MG63 (cell line): ENCODE measurements at regions not wholly inside any gene's neighbourhood (a gene's known extent, or its start where the extent isn't known, plus 50 kb on each side); places are given as distances from the start of the nearest gene placed in this dataset.
"Not testable (repeated sequence)": the region's sequence is repeated elsewhere in the genome, so short reads cannot be mapped to it uniquely, and the experiment has no call there.

Experiments used
- DNase-seq: peaks from one replicate; pipeline ENCODE4 v3.0.0-alpha.2; 2020
- H3K27me3 ChIP-seq: fragments of 250-450 bp; sonication (Bioruptor Pico); 2 replicates; pipeline ENCODE4 v1.5.1; 2020; ENCODE audit warnings: mild to moderate bottlenecking, moderate library complexity
- H3K36me3 ChIP-seq: fragments of 250-450 bp; sonication (Bioruptor Pico); 2 replicates; pipeline ENCODE4 v1.5.1; 2020; ENCODE audit warnings: mild to moderate bottlenecking, moderate library complexity
- H3K4me3 ChIP-seq: fragments of 250-450 bp; sonication (Bioruptor Pico); 2 replicates; pipeline ENCODE4 v1.5.1; 2020; ENCODE audit warnings: mild to moderate bottlenecking, moderate library complexity
- H3K9me3 ChIP-seq: fragments of 250-450 bp; sonication (Bioruptor Pico); 2 replicates; pipeline ENCODE4 v1.5.1; 2020; ENCODE audit warnings: mild to moderate bottlenecking, moderate library complexity

DNA sequence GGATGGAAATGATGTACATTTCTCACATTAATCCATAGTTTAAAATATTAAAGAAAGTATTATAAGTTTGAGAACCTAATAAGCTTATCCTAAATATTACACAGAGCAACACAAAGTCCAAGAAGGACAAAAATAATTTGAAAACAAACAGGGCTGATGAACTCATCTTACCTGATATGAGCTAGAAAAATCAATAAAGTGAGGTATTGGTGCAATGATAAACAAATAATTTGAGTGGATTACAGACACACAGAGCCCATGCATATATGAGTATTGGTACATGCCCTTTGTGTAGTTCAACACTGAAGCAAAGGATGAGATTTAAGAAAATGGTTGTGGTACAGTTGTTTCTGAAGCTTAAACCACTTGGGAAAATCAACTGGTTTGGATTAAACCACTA lies 1139.0 kb downstream of the SUCLG1 start:
- Histone ChIP-seq H3K4me3 (no peak overlapping the region), H3K27me3 (no peaks in the 10 kb centered on the region), H3K36me3 (no peaks in the 10 kb centered on the region), H3K9me3 (no peaks in the 10 kb centered on the region)
- no peak for DNase-seq

DNA sequence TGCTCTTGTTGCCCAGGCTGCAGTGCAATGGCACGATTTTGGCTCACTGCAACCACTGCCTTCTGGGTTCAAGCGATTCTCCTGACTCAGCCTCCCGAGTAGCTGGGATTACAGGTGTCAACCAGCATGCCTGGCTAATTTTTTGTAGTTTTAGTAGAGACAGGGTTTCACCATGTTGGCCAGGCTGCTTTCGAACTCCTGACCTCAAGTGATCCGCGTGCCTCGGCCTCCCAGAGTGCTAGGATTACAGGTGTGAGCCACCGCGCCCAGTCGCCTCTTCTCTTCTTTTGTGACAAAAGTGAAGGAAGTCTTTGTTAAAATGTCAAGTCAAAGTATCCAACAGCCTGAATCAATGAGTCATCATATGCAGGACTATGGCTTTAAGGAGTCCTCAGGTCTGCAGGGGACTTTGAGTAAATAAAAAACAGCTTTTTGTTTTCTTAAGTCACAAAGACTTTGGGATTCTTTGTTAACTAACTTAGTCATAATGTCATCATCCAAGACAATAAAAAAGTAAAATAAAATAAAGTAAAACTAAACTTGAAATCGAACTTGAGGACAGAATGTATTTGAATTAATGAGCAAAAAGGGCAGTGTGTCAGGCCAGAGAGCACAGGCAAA lies 1153.2 kb downstream of the SUCLG1 start:
- H3K36me3 ChIP-seq = no peaks in the 10 kb centered on the region
- no peaks in the 10 kb centered on the region for H3K27me3 ChIP-seq
- no peak for DNase-seq
- no peaks in the 10 kb centered on the region for H3K9me3 ChIP-seq
- no peak overlapping the region for H3K4me3 ChIP-seq

DNA sequence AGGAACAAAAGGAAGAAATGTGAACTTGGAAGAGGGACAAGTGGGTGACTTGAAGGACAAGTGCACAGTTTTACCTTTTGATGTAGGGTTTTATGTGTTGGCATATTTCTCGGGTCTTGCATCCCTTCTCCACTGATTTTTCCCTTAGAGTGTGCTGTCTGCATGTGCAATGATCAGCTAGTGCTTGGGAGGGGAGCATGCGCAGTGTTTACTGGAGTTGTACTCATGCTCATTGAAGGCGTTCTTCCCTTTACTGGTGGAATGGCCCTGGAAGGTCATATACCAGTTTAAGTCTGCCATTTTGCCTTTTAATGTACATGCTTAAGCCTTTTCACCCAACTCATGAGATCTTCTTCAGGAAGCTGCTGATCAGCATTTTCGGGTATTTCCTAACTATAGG lies 1168.0 kb downstream of the SUCLG1 start:
- Histone ChIP-seq H3K9me3 (no peaks in the 10 kb centered on the region), H3K36me3 (no peaks in the 10 kb centered on the region), H3K27me3 (no peaks in the 10 kb centered on the region), H3K4me3 (no peak overlapping the region)
- no peak for DNase-seq

DNA sequence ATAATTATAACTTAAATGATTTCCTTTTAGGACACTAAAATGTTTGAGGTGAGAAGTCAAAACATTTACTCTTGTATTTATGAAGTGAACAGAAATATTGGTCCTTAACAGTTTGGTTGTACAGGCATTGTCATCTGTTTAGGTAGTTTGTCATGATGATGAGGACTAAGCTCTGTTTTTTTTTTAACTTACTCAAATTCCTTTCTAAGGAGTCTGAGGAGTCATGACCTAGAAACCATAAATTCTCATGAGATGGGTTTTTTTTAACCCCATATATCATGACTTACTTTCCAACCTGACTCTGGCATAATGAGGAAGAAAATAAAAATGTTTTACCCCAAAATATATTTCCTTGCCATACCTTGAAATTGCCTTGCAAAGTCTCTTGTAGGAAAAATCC lies 1176.2 kb downstream of the SUCLG1 start:
- Histone ChIP-seq H3K27me3 (no peaks in the 10 kb centered on the region), H3K36me3 (no peaks in the 10 kb centered on the region), H3K9me3 (no peaks in the 10 kb centered on the region), H3K4me3 (no peak overlapping the region)
- no peak for DNase-seq

DNA sequence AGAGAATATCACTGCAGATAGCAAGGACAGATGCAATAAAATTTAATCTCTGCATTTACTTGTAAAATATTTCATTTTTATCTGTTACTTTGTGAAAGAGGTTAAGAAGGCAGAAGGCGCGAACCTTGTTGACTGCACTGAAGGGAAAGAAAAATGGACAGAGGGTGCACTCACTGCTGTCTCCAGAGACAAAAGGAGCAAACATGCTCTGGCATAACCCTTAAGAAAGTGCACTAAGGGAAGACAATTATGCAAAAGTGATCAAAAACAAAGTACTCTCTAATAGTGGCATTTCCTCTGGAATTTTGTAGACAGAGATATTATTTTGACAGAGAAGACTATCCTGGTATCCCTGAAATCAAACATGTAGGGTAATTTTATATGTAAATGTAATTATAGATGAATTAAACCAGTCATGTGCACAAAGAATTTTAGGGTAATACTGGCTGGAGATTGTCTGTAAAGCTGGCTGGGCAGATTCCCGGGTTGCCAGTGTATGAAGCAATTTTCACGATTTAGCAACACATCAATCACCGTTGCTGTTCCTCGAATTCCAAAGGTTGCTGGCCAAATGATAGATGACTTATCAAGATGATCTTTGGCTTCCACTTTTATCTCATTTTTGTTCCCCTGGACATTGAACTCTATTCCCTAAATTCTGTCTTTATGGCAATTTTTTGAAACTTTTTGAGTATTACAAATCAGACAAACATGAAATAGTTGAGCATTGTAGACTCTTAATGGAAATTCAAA lies 1176.9 kb downstream of the SUCLG1 start:
- H3K27me3 ChIP-seq = no peaks in the 10 kb centered on the region
- no peaks in the 10 kb centered on the region for H3K36me3 ChIP-seq
- no peaks in the 10 kb centered on the region for H3K9me3 ChIP-seq
- DNase-seq = no peak
- no peak overlapping the region for H3K4me3 ChIP-seq

DNA sequence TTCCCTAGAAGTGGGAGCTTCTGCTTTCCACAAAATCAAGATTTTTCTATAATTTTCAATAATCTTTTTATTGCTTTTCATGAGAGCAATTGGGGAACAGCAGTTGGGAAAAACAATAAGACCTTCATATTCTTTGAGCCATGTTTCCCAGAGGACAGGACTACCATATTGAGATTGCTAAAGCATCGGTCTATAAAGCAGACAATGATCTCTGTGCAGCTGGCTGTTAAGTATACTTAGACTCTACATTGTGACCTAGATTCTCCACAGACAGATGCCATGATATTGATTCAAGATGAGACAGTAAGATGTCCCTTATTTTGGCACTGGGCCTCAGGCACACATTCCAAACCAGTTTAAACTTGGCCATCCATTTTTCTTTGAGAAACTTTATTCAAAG lies 1178.7 kb downstream of the SUCLG1 start:
- H3K27me3 ChIP-seq = no peaks in the 10 kb centered on the region
- H3K36me3 ChIP-seq = no peaks in the 10 kb centered on the region
- no peak overlapping the region for H3K4me3 ChIP-seq
- DNase-seq = no peak
- H3K9me3 ChIP-seq = no peaks in the 10 kb centered on the region

DNA sequence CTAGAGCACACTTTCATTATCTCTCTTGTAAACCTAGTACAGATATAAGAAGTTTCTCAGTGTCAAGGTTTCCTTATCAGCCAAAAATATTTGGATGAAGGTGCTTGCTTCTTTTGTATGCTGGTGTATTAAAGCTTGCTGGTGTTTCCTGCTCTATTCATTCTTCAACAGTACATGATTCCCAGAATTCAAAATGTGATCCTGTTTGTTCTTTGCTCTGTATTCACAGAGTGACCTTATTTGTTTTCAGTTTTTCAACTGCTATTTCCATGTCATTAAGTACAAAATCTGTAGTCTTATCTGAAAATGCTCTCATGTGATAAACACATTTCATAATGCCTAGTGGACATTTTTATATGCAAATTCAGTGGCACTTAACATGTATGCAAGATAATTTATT lies 1185.8 kb downstream of the SUCLG1 start:
- DNase-seq = no peak
- Histone ChIP-seq H3K9me3 (no peaks in the 10 kb centered on the region), H3K27me3 (no peaks in the 10 kb centered on the region), H3K4me3 (no peak overlapping the region), H3K36me3 (no peaks in the 10 kb centered on the region)

DNA sequence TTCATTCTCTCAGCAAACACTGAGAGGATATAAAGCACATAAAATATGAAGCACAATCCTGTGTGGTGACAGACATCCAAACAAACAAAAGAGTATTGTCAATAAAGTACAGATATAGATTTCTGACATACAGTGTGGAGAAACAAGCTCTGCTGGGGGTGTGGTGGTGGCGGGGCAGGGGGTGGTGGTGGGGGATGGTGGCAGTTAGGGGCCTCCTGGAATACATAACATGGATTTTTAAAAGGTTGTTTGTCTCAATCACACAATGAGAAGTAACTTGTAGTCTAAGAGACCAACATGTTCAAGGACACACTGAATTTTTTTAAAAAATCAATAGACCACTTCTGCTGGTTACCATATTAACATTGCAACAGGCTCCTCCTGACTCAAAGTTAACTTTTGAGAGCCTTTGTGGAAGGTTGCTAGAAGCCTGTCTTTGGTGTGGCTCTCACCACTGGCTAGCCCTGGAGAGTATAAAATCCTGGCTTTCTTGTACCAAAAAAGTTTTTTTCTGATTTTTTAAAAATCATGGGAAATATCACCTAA lies 1197.4 kb downstream of the SUCLG1 start:
- Histone ChIP-seq H3K4me3 (no peak overlapping the region), H3K36me3 (no peaks in the 10 kb centered on the region), H3K9me3 (no peaks in the 10 kb centered on the region), H3K27me3 (no peaks in the 10 kb centered on the region)
- DNase-seq = no peak

DNA sequence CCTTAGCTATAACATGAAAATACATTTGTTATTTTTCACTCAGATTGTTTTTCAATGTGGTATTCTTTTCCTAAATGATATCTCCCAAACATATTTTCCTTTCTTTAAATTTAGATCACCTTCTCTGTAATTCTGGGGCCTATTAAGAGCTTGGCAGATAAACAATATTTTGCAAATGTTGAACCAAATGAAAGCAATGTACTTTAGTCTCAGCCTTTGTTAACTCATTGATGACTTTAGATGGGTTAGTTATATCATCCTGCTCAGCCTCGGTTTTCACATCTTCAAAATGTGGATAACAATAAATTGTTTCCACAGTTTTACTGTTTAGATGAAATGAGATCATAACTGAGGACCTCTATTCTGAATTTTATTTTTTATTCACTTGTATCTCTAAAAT lies 1205.2 kb downstream of the SUCLG1 start:
- H3K4me3 ChIP-seq = no peak overlapping the region
- no peak for DNase-seq
- no peaks in the 10 kb centered on the region for H3K27me3 ChIP-seq
- H3K9me3 ChIP-seq = no peaks in the 10 kb centered on the region
- H3K36me3 ChIP-seq = no peaks in the 10 kb centered on the region

DNA sequence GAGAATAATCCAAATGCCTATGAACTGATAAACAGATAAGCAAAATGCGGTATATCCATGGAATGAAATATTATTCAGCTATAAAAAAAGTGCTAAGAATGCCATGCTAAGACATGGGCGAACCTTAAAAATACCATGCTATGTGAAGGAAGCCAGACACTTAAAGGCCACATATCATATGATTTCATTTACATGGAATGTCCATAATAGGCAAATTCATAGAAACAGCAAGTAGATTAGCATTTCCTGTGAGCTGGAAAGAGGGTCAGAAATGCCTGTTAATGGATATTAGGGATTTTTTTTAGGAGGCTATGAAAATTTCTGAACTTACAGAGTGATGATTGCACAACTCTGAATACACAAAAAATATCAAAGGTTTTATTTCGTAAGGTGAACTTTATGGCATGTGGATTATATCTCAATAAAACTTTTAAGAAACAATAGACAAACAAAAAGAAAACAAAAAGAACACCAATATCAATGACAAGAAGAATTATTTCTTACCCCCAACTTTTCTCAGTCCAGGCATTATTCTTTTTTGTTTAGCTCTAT lies 1207.7 kb downstream of the SUCLG1 start:
- no peaks in the 10 kb centered on the region for H3K27me3 ChIP-seq
- H3K36me3 ChIP-seq = no peaks in the 10 kb centered on the region
- H3K9me3 ChIP-seq = no peaks in the 10 kb centered on the region
- H3K4me3 ChIP-seq = no peak overlapping the region
- no peak for DNase-seq

DNA sequence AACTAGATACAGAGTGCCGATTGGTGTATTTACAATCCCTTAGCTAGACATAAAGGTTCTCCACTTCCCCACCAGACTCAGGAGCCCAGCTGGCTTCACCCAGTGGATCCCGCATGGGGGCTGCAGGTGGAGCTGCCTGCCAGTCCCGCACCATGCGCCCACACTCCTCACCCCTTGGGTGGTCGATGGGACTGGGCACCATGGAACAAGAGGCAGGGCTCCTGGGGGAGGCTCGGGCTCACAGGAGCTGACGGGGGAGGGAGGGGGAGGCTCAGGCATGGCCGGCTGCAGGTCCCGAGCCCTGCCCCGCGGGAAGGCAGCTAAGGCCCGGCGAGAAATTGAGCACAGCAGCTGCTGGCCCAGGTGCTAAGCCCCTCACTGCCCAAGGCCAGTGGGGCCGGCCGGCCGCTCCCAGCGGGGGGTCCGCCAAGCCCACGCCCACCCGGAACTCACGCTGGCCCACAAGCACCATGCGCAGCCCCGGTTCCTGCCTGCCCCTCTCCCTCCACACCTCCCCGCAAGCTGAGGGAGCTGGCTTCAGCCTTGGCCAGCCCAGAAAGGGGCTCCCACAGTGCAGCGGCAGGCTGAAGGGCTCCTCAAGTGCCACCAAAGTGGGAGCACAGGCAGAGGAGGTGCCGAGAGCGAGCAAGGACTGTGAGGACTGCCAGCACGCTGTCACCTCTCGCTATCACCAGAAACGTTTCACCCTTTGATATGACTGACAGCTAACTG lies 1213.1 kb downstream of the SUCLG1 start:
- not testable (repeated sequence) for H3K4me3 ChIP-seq, H3K36me3 ChIP-seq, H3K9me3 ChIP-seq, H3K27me3 ChIP-seq, DNase-seq

DNA sequence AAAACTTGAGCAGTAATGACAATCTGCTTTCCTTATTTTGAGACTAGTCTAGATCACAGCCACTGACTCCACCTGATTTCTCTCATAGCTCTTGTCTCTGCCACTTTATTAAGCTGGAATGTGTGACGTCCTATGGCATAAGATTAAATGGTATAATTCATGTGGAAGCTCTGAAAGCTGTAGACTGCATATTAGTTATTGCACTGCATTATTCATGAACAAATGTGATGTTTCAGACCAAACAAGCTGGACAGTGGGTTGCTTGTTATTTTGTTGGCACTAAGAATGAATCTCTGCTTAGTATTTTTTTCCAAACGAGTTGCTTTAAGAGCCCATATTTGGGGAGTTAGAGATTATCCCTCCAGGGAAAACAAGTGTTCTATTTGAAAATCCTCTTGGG lies 1218.5 kb downstream of the SUCLG1 start:
- DNase-seq = no peak
- Histone ChIP-seq H3K4me3 (no peak overlapping the region), H3K27me3 (no peaks in the 10 kb centered on the region), H3K36me3 (no peaks in the 10 kb centered on the region), H3K9me3 (no peaks in the 10 kb centered on the region)

DNA sequence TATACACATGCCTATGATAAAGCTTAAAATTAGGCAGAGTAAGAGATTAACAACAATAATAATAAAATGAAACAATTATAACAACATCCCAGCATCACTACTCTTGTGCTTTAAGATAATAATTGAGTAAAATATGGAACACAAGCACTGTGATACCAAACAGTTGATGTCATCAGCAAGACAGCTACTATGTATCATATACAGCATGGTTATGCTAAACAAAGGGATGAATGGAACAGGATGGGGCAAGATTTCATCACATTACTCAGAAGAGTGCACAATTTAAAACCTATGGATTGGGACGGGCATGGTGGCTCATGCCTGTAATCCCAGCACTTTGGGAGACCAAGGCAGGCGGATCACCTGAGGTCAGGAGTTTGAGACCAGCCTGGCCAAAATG lies 1221.0 kb downstream of the SUCLG1 start:
- Histone ChIP-seq H3K27me3 (no peaks in the 10 kb centered on the region), H3K9me3 (no peaks in the 10 kb centered on the region), H3K36me3 (no peaks in the 10 kb centered on the region), H3K4me3 (no peak overlapping the region)
- no peak for DNase-seq

DNA sequence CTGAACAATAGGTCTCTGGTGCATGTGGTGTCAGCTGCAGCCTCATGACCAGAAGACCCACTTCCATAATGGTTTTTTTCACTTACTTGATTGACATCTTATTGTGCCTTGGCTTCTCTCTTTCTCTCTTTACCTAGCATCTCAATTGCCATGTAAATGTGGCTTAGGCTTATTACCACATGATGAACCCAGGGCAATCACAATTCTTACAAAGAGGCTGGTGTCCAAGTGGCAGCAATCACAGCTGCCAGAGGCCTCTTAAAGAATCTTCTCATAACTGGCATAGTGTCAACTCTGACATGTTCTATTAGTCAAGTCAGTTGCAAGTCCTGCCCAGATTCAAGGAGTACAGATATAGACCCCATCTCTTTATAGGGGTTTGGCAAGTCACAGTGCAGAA lies 1224.8 kb downstream of the SUCLG1 start:
- Histone ChIP-seq H3K27me3 (no peaks in the 10 kb centered on the region), H3K9me3 (no peaks in the 10 kb centered on the region), H3K36me3 (no peaks in the 10 kb centered on the region), H3K4me3 (no peak overlapping the region)
- no peak for DNase-seq

DNA sequence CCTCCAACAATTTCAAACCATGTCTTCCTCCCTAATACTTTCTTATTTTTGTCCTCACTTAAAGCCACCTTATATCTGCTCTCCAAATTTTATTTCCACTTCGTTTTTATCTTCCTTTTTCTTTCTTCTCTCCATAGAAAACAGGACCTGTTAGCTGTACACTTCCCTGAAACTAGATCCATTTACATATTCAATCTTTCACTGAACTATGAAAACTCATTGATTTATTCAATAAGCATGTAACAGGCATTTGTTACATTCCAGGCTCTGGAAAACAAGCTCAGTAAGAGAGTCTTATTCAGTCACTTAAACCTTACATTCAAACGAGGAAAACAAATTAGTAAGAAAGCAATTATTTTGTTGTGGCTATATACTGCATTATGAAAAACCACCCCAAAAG lies 1225.3 kb downstream of the SUCLG1 start:
- Histone ChIP-seq H3K36me3 (no peaks in the 10 kb centered on the region), H3K9me3 (no peaks in the 10 kb centered on the region), H3K4me3 (no peak overlapping the region), H3K27me3 (no peaks in the 10 kb centered on the region)
- DNase-seq = no peak

DNA sequence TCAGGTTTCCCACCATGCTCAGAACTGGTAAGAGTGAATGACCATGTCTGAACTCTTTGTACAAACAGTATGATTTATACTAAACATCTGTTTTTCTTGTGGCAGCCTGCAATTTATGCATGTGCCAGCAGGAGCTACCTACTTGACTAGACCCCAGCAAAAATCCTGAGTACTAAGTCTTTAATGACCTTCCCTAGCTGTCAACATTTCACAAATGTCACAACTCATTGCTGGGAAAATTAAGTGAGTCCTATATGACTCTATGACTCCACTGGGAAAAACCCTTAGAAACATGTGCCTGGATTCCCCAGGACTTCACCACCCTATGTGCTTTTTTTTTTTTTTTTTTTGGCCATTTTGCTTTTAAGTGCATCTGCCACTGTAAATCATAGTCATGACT lies 1225.8 kb downstream of the SUCLG1 start:
- no peaks in the 10 kb centered on the region for H3K9me3 ChIP-seq
- DNase-seq = no peak
- H3K36me3 ChIP-seq = no peaks in the 10 kb centered on the region
- H3K4me3 ChIP-seq = no peak overlapping the region
- H3K27me3 ChIP-seq = no peaks in the 10 kb centered on the region

DNA sequence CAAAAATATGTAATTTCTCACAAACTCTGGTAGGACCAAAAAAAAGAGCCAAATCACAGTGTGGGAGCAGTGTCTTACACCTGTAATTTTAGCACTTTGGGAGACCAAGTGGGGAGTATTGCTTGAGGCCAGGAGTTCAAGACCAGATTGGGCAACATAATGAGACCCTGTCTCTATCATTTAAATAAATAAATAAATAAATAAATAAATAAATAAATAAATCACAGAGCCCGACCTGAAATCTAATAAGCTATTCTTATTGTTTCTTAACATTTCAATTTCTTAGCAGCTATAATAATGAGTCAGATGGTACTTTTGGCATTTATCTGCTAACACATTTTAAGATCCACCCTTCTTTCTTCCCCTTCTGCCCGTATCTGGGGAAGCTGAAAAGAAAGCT lies 1229.6 kb downstream of the SUCLG1 start:
- no peaks in the 10 kb centered on the region for H3K27me3 ChIP-seq
- H3K36me3 ChIP-seq = no peaks in the 10 kb centered on the region
- H3K4me3 ChIP-seq = no peak overlapping the region
- no peaks in the 10 kb centered on the region for H3K9me3 ChIP-seq
- no peak for DNase-seq
